Small intestine (tissue), 7 donors: ENCODE measurements at regions not wholly inside any gene's neighbourhood (a gene's known extent, or its start where the extent isn't known, plus 50 kb on each side); places are given as distances from the start of the nearest gene placed in this dataset.

Source experiments
- DNase-seq, 2 donors: peaks; one replicate each; pipeline versions ENCODE4 v3.0.0 to v3.0.0-alpha.2; 2013
- FAIRE-seq: peaks from 2 replicates; lab custom pipeline; 2012; peaks lifted over from hg19 to GRCh38; lab: Jason Lieb, UNC
- H3K27ac ChIP-seq, 3 donors: one replicate each; pipeline ENCODE4 v1.5.1; 2013; ENCODE audit warnings: low read length in 2 of 3, mild to moderate bottlenecking in 2 of 3, control low read depth in 1 of 3, inconsistent platforms in 1 of 3, low read depth in 1 of 3, moderate library complexity in 1 of 3
- H3K27me3 ChIP-seq, 3 donors: one replicate each; pipeline ENCODE4 v1.6.1; 2013; ENCODE audit warnings: low read length in 3 of 3, inconsistent platforms in 1 of 3; ENCODE audit not compliant: control insufficient read depth in 3 of 3, insufficient read depth in 3 of 3
- H3K36me3 ChIP-seq, 3 donors: one replicate each; pipeline ENCODE4 v1.6.1; 2013; ENCODE audit warnings: low read length in 3 of 3, inconsistent platforms in 1 of 3, low read depth in 1 of 3, mild to moderate bottlenecking in 1 of 3, moderate library complexity in 1 of 3; ENCODE audit not compliant: control insufficient read depth in 3 of 3, insufficient read depth in 2 of 3
- H3K4me1 ChIP-seq, 3 donors: one replicate each; pipeline ENCODE4 v1.6.1; 2013; ENCODE audit warnings: low read length in 2 of 3, inconsistent platforms in 1 of 3, low read depth in 1 of 3, mild to moderate bottlenecking in 1 of 3, moderate library complexity in 1 of 3; ENCODE audit not compliant: control insufficient read depth in 3 of 3, insufficient read depth in 2 of 3
- H3K4me3 ChIP-seq, 3 donors: one replicate each; pipeline ENCODE4 v1.5.1; 2013; ENCODE audit warnings: low read length in 3 of 3, control low read depth in 1 of 3, inconsistent platforms in 1 of 3, low read depth in 1 of 3, mild to moderate bottlenecking in 1 of 3, moderate library complexity in 1 of 3
- H3K9me3 ChIP-seq, 2 donors: one replicate each; pipeline ENCODE4 v1.6.1; 2013; ENCODE audit warnings: low read depth in 1 of 2, low read length in 1 of 2; ENCODE audit not compliant: control insufficient read depth in 2 of 2, insufficient read depth in 1 of 2
- whole genome bisulfite sequencing, 3 donors: extraction: QIAGEN DNeasy Blood & Tissue Kit; methylation state at CpG; one replicate each; pipeline ENCODE4 v1.1.7; 2013; 5-methylcytosine and 5-hydroxymethylcytosine counted together
- donor health status: healthy with polysubstance abuse.
- donor health status: control.
- donor health status: control.
- donor health status: Bipolar disorder and iron deficiency.
- donor health status: healthy.

DNA sequence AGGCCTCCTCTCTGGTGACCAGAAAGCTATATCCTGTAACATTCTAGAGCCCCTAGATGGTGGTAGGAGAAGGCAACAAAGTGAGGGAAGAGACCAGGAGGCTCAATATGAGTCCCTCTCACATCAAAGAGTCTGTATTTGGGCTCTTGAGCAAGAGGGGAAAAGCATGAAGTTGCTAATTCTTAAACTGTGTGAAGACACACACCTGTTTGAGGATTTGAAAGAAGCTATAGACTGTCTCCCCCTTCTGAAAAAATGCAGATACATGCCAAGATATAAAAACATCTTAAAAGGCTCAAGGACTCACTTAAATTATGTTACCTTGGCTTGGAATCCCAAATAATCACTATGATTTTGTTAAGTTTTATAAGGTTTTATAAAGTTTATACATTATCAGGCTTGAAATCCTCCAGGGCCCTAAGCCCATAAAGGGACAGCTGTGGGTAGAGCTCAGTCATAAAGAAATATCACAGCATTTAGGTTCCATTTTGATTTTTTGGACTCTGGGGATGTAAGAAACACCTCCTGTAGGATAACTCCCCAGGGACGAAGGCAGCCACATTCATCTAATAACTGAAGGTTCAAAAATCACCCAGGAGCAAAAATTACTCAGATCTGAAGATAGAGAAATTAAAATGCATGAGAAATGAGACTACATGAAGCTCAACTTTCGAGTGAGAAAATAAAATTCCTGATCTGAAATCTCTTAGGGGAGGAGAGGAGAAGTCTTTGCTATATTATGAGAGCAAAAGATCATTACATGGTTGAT lies 136.1 kb upstream of the LGALSL start:
- FAIRE-seq = no peak
- no peaks in the 10 kb centered on the region for H3K4me1 ChIP-seq

DNA sequence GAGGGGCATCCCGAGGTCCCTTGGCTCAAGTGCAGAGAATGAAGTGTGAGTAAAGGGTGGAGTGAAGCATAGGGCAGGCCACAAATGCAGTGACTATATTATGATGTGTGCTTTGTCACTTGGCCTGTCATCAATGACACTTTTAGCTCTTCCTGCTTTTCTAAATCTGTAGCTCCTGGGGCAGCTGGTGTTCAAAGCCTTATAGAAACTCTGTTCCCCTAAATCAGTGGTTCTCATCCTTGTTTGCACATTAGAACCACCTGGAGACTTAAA lies 135.6 kb upstream of the LGALSL start:
- 48 to 69% (median 54%) methylated on average over 1 of the region's 1 CpG for WGBS, 3 donors
- H3K4me3 ChIP-seq = no peak overlapping the region
- no peaks in the 10 kb centered on the region for H3K27me3 ChIP-seq
- FAIRE-seq = no peak
- H3K4me1 ChIP-seq = no peaks in the 10 kb centered on the region
- DNase-seq = no peak
- no peak overlapping the region for H3K27ac ChIP-seq
- H3K9me3 ChIP-seq = peaks cover 0 to 4% of the 10 kb centered on the region in 2 donors
- H3K36me3 ChIP-seq = no peaks in the 10 kb centered on the region

More for the DNA sequence above, 136.1 kb upstream of the LGALSL start:
- Histone ChIP-seq H3K27me3 (no peaks in the 10 kb centered on the region), H3K27ac (no peak overlapping the region), H3K9me3 (peaks cover 0 to 4% of the 10 kb centered on the region in 2 donors), H3K36me3 (no peaks in the 10 kb centered on the region), H3K4me3 (no peak overlapping the region)
- 83 to 89% (median 87%) methylated on average over 2 of the region's 2 CpGs for WGBS, 3 donors
- no peak for DNase-seq

DNA sequence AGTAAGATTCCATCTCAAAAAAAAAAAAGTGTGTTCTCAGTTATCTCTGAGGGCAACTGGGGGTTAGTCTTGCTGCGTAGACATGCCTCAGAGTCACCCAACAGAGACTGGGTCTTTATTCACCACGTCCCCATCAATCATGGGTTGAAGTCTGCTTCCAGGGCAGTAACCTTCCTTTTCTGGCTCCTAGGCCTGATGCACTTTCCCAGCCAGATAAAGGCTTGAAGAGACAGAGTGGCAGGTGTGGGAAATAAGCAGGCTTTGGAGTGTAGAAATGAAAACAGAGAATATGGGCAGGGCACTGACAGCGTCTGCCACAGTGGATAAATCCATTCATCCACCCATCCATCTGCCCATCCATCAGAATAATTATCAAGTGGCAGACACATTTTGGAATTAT lies 134.1 kb upstream of the LGALSL start:
- no peak for DNase-seq
- no peak overlapping the region for H3K27ac ChIP-seq
- WGBS, 3 donors = 78 to 93% (median 89%) methylated on average over 3 of the region's 3 CpGs
- no peak overlapping the region for H3K4me3 ChIP-seq
- H3K36me3 ChIP-seq = no peaks in the 10 kb centered on the region
- no peaks in the 10 kb centered on the region for H3K4me1 ChIP-seq
- H3K27me3 ChIP-seq = no peaks in the 10 kb centered on the region
- peaks cover 0 to 4% of the 10 kb centered on the region in 2 donors for H3K9me3 ChIP-seq
- FAIRE-seq = no peak

- H3K4me3 ChIP-seq = no peak overlapping the region
- no peaks in the 10 kb centered on the region for H3K36me3 ChIP-seq
- H3K9me3 ChIP-seq = peaks cover 0 to 4% of the 10 kb centered on the region in 2 donors
- no peak overlapping the region for H3K27ac ChIP-seq
- DNase-seq (no peak), FAIRE-seq (no peak)
- 83 to 88% (median 85%) methylated on average over 5 of the region's 5 CpGs for WGBS, 3 donors
- H3K4me1 ChIP-seq = peaks cover 0 to 2% (median 0%) of the 10 kb centered on the region in 3 donors
- H3K27me3 ChIP-seq = no peaks in the 10 kb centered on the region
Observed at GRCh38 chr2:64322433-64322832, 131.5 kb upstream of the LGALSL start.

GRCh38 chr2:64323197-64323596 lies 130.8 kb upstream of the LGALSL start:
- Histone ChIP-seq H3K4me3 (no peak overlapping the region), H3K36me3 (no peaks in the 10 kb centered on the region), H3K9me3 (peaks cover 0 to 4% of the 10 kb centered on the region in 2 donors), H3K4me1 (peaks cover 0 to 4% (median 0%) of the 10 kb centered on the region in 3 donors), H3K27ac (no peak overlapping the region), H3K27me3 (no peaks in the 10 kb centered on the region)
- no peak for DNase-seq
- no peak for FAIRE-seq
- 47 to 65% (median 56%) methylated on average over 5 of the region's 5 CpGs for WGBS, 3 donors

DNA sequence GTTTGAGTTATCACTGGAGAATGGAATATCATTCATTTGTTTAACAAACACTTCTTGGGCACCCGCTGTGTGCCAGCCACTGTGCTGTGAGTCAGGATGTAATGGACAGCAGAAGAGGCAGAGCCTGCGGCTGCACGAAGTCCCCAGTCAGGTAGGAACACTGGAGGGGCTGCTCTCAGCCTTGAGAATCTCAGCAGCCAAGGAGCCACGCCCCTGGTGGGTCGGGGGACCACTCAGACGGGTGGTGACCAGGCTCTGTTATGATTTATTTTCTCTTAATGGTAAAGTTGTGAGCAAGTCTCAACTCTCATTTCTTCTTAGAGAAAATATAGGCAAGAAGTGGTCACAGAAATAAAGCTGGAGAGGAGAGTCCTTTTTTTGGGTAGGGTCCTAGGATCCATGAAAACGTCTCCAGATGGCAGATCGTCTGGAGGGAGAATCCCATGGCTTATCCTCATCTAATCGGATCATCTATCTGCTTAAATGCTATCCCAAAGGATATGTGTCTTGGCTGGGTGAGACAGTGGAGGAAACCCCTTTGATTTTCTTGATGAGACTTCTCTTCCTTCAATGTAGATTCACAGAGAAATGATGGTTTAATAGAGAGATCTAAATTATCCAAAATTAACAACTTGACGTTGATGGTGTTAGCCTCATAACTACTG lies 129.1 kb upstream of the LGALSL start:
- no peak overlapping the region for H3K4me3 ChIP-seq
- no peak overlapping the region for H3K27ac ChIP-seq
- no peaks in the 10 kb centered on the region for H3K36me3 ChIP-seq
- 84 to 90% (median 87%) methylated on average over 10 of the region's 10 CpGs for WGBS, 3 donors
- peaks cover 0 to 4% of the 10 kb centered on the region in 2 donors for H3K9me3 ChIP-seq
- peaks cover 0 to 4% (median 4%) of the 10 kb centered on the region in 3 donors for H3K4me1 ChIP-seq
- FAIRE-seq = no peak
- no peak for DNase-seq
- no peaks in the 10 kb centered on the region for H3K27me3 ChIP-seq

- Histone ChIP-seq H3K27me3 (no peaks in the 10 kb centered on the region), H3K4me1 (peaks cover 0 to 4% (median 4%) of the 10 kb centered on the region in 3 donors), H3K36me3 (no peaks in the 10 kb centered on the region), H3K27ac (peak overlapping the region in 1 of 3 donors; percentile 66), H3K9me3 (peaks cover 0 to 4% of the 10 kb centered on the region in 2 donors), H3K4me3 (no peak overlapping the region)
- DNase-seq = no peak
- FAIRE-seq = no peak
Observed at GRCh38 chr2:64325477-64325851, 128.5 kb upstream of the LGALSL start.

GRCh38 chr2:64325852-64326577 lies 127.9 kb upstream of the LGALSL start:
- peak in 1 of 2 donors; percentile 63 for DNase-seq
- FAIRE-seq = no peak
- WGBS, 3 donors = 69 to 87% (median 80%) methylated on average over 8 of the region's 8 CpGs
- Histone ChIP-seq H3K27me3 (no peaks in the 10 kb centered on the region), H3K9me3 (peaks cover 0 to 2% of the 10 kb centered on the region in 2 donors), H3K36me3 (no peaks in the 10 kb centered on the region), H3K4me3 (no peak overlapping the region), H3K4me1 (peaks cover 0 to 4% (median 4%) of the 10 kb centered on the region in 3 donors), H3K27ac (peak overlapping the region in 1 of 3 donors; percentile 68)
